ENCODE measurements at regions not wholly inside any gene's neighbourhood (a gene's known extent, or its start where the extent isn't known, plus 50 kb on each side); places are given as distances from the start of the nearest gene placed in this dataset.

DNA sequence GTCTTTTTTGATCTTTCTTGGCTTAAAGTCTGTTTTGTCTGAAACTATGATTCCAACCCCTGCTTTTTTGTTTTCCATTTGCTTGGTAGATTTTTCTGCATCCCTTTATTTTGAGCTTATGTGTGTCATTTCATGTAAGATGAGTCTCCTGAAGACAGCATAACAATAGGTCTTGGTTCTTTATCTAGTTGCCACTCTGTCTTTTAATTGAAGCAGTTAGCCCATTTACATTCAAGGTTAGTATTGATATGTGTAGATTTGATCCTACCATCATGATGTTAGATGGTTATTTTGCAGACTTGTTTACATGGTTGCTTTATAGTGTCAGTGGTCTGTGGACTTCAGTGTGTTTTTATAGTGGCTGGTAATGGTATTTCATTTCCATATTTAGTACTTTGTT, 1678.9 kb downstream of the PCDH9 start:
- H3K36me3 ChIP-seq (ENCODE audit: control insufficient read depth, insufficient read depth, low read length): no peaks in the 10 kb centered on the region
- POLR2A ChIA-PET (ENCODE audit: unreplicated experiment): no interaction called here
- no peaks in the 10 kb centered on the region for H3K9me1 ChIP-seq (ENCODE audit: insufficient read depth, low read length)
- H3K14ac ChIP-seq (replicated peaks; ENCODE audit: low read depth, low read length): no peak overlapping the region
- no peak overlapping the region for H4K5ac ChIP-seq (ENCODE audit: low read depth, low read length)
- H3K9me3 ChIP-seq (ENCODE audit: control insufficient read depth, insufficient read depth, low read length): no peaks in the 10 kb centered on the region
- no peak overlapping the region for H4K8ac ChIP-seq (ENCODE audit: low read depth in 2 of 2, low read length in 2 of 2)
- H3K27me3 ChIP-seq (ENCODE audit: control insufficient read depth, insufficient read depth, low read length): no peaks in the 10 kb centered on the region
- H3K4me1 ChIP-seq (ENCODE audit: control insufficient read depth, insufficient read depth, low read length): no peaks in the 10 kb centered on the region
- in situ Hi-C loops (cut with MboI; ENCODE audit: low sequenced_read_pairs) (no loop called here), intact Hi-C loops (cut with micrococcal nuclease) (no loop called here), dilution Hi-C loops (cut with HindIII; ENCODE audit: low sequenced_read_pairs, unreplicated experiment) (no loop called here)
- no peak overlapping the region for H3K4me2 ChIP-seq (ENCODE audit: low read depth, low read length)
- no peak overlapping the region for H2BK15ac ChIP-seq (ENCODE audit: low read depth, low read length)
- H2BK5ac ChIP-seq (ENCODE audit: low read depth, low read length, poor library complexity, severe bottlenecking): no peak overlapping the region
- TF ChIP-seq FOS (IDR thresholded peaks at IDR 0.05; ENCODE audit: low read depth, low read length): no peak
- no peak for TF ChIP-seq POLR2A (IDR thresholded peaks at IDR 0.05; ENCODE audit: low read depth, low read length)
- TF ChIP-seq CHD1 (IDR thresholded peaks at IDR 0.05; ENCODE audit: low read depth, low read length): no peak
- TF ChIP-seq, protein P1, sequence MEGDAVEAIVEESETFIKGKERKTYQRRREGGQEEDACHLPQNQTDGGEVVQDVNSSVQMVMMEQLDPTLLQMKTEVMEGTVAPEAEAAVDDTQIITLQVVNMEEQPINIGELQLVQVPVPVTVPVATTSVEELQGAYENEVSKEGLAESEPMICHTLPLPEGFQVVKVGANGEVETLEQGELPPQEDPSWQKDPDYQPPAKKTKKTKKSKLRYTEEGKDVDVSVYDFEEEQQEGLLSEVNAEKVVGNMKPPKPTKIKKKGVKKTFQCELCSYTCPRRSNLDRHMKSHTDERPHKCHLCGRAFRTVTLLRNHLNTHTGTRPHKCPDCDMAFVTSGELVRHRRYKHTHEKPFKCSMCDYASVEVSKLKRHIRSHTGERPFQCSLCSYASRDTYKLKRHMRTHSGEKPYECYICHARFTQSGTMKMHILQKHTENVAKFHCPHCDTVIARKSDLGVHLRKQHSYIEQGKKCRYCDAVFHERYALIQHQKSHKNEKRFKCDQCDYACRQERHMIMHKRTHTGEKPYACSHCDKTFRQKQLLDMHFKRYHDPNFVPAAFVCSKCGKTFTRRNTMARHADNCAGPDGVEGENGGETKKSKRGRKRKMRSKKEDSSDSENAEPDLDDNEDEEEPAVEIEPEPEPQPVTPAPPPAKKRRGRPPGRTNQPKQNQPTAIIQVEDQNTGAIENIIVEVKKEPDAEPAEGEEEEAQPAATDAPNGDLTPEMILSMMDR (conservative IDR thresholded peaks at IDR 0.05; ENCODE audit: low read depth, low read length): no peak
- no peak for TF ChIP-seq MXI1 (IDR thresholded peaks at IDR 0.05; ENCODE audit: borderline replicate concordance, low read depth, low read length)
- TF ChIP-seq MAZ (IDR thresholded peaks at IDR 0.05; ENCODE audit: borderline replicate concordance, low read depth, low read length): no peak
- no peak for TF ChIP-seq BHLHE40 (IDR thresholded peaks at IDR 0.05; ENCODE audit: low read depth, low read length)
- TF ChIP-seq, protein P2, sequence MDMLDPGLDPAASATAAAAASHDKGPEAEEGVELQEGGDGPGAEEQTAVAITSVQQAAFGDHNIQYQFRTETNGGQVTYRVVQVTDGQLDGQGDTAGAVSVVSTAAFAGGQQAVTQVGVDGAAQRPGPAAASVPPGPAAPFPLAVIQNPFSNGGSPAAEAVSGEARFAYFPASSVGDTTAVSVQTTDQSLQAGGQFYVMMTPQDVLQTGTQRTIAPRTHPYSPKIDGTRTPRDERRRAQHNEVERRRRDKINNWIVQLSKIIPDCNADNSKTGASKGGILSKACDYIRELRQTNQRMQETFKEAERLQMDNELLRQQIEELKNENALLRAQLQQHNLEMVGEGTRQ (IDR thresholded peaks at IDR 0.05; ENCODE audit: low read depth, low read length): no peak
- TF ChIP-seq, protein P3, sequence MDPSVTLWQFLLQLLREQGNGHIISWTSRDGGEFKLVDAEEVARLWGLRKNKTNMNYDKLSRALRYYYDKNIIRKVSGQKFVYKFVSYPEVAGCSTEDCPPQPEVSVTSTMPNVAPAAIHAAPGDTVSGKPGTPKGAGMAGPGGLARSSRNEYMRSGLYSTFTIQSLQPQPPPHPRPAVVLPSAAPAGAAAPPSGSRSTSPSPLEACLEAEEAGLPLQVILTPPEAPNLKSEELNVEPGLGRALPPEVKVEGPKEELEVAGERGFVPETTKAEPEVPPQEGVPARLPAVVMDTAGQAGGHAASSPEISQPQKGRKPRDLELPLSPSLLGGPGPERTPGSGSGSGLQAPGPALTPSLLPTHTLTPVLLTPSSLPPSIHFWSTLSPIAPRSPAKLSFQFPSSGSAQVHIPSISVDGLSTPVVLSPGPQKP (IDR thresholded peaks at IDR 0.05; ENCODE audit: borderline replicate concordance, low read depth, low read length): no peak
- no peak for TF ChIP-seq MAFK (IDR thresholded peaks at IDR 0.05; ENCODE audit: low read depth, low read length)
- TF ChIP-seq RAD21 (IDR thresholded peaks at IDR 0.05; ENCODE audit: low read length): no peak
- TF ChIP-seq RFX5 (IDR thresholded peaks at IDR 0.05; ENCODE audit: low read depth, low read length): no peak
- TF ChIP-seq RCOR1 (IDR thresholded peaks at IDR 0.05; ENCODE audit: insufficient replicate concordance, low read length): no peak
- no peak for TF ChIP-seq SMC3 (IDR thresholded peaks at IDR 0.05; ENCODE audit: low read depth, low read length)
- no peak for TF ChIP-seq NFE2L2 (IDR thresholded peaks at IDR 0.05; ENCODE audit: low read depth, low read length)
- no peak overlapping the region for H3K56ac ChIP-seq (ENCODE audit: extremely low read depth, insufficient read depth, low read length)
- no peak overlapping the region for H3K9ac ChIP-seq (ENCODE audit: low read depth, low read length)
- H4K20me1 ChIP-seq (ENCODE audit: insufficient read depth, low read length): no peaks in the 10 kb centered on the region
- no peaks in the 10 kb centered on the region for H3K79me1 ChIP-seq (ENCODE audit: low read depth in 1 of 2, low read length in 2 of 2)
- no peak overlapping the region for H2AFZ ChIP-seq (replicated peaks; ENCODE audit: low read length, poor library complexity)
- H4K91ac ChIP-seq (ENCODE audit: insufficient read depth, low read depth, low read length): no peak overlapping the region
- H3K4me3 ChIP-seq (ENCODE audit: insufficient read depth, low read depth, low read length): no peak overlapping the region
- H3K18ac ChIP-seq (ENCODE audit: low read depth, low read length): no peak overlapping the region
- H3K23ac ChIP-seq (ENCODE audit: low read depth, low read length): no peak overlapping the region
- H2AK5ac ChIP-seq (ENCODE audit: low read depth, low read length): no peak overlapping the region
- BruUV-seq (replicated peaks): no TSS peak
- ATAC-seq (ENCODE audit: low read depth) (no peak), DNase-seq (no peak)
- no peak overlapping the region for H3K4ac ChIP-seq (ENCODE audit: low read depth, low read length)
- no peak overlapping the region for H2BK20ac ChIP-seq (ENCODE audit: low read depth, low read length)
- H2AK9ac ChIP-seq (replicated peaks; ENCODE audit: low read depth, low read length, poor library complexity): no peak overlapping the region
- no peak overlapping the region for H2BK120ac ChIP-seq (ENCODE audit: low read depth, low read length)
- CTCF ChIA-PET: no interaction called here
- no peak overlapping the region for H3K27ac ChIP-seq (ENCODE audit: insufficient read depth, low read length)
